Ammon's horn (tissue), 1 donor: ENCODE measurements at regions not wholly inside any gene's neighbourhood (a gene's known extent, or its start where the extent isn't known, plus 50 kb on each side); places are given as distances from the start of the nearest gene placed in this dataset.

Experiments used
- DNase-seq: peaks from one replicate; pipeline ENCODE4 v3.0.0-alpha.2; 2016; ENCODE audit warnings: low spot score

- no peak for DNase-seq
Observed at GRCh38 chr10:113219446-113219845, 269.4 kb downstream of the TCF7L2 start.

DNA sequence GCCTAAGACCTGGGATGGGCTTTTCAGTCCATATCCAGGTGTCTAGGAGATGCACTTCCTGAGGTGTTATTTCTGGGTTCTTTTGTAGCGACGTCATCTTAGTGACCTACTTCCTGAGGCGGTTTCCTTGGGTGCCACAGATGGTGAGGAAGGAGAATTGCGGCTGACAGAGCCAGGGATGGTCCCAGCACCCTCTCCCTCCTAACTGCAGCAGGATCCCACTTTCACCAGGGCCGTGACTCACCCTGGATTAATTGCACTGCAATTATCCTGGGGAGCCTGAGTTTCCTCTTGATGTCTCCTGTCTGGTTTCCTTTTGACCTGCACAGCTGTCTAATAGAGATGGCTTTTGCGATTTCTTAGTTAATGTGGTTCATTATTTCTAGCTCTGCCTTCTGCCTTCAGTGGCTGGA, 271.7 kb downstream of the TCF7L2 start:
- DNase-seq = no peak

- no peak for DNase-seq
Observed at GRCh38 chr10:113222207-113222606, 272.2 kb downstream of the TCF7L2 start.

GRCh38 chr10:113225364-113225763, 275.3 kb downstream of the TCF7L2 start:
- DNase-seq = no peak

- DNase-seq = no peak
Observed at GRCh38 chr10:113225903-113226302, 275.9 kb downstream of the TCF7L2 start.

- DNase-seq = no peak
Observed at GRCh38 chr10:113226399-113226798, 276.4 kb downstream of the TCF7L2 start.

- DNase-seq = no peak
Observed at GRCh38 chr10:113226831-113227445, 276.9 kb downstream of the TCF7L2 start.

- no peak for DNase-seq
Observed at GRCh38 chr10:113228530-113228929, 278.5 kb downstream of the TCF7L2 start.

- no peak for DNase-seq
Observed at GRCh38 chr10:113230011-113230610, 280.1 kb downstream of the TCF7L2 start.

GRCh38 chr10:113232928-113233511, 283.0 kb downstream of the TCF7L2 start:
- no peak for DNase-seq

- DNase-seq = no peak
Observed at GRCh38 chr10:113234481-113234880, 284.4 kb downstream of the TCF7L2 start.

- DNase-seq = no peak
Observed at GRCh38 chr10:113235508-113235907, 285.5 kb downstream of the TCF7L2 start.

DNA sequence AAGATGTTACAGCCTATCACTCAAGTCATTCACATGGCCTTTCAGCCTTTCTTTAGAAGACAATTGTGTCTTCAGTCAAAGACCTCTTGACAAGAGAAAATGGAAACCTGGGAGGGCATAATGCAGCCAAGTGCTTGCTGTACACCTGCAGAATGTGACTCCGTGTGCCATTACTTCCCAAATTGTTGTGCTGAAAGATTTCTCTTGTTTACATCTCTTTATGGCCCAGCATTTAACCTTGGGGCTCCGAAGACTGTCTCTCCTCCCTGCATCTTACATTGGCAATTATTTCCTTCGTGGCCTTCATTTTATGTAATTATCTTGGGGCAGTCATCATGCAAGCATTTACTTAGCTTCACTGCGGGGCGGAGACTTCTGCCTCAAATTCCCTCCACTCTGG, 287.0 kb downstream of the TCF7L2 start:
- DNase-seq = no peak

DNA sequence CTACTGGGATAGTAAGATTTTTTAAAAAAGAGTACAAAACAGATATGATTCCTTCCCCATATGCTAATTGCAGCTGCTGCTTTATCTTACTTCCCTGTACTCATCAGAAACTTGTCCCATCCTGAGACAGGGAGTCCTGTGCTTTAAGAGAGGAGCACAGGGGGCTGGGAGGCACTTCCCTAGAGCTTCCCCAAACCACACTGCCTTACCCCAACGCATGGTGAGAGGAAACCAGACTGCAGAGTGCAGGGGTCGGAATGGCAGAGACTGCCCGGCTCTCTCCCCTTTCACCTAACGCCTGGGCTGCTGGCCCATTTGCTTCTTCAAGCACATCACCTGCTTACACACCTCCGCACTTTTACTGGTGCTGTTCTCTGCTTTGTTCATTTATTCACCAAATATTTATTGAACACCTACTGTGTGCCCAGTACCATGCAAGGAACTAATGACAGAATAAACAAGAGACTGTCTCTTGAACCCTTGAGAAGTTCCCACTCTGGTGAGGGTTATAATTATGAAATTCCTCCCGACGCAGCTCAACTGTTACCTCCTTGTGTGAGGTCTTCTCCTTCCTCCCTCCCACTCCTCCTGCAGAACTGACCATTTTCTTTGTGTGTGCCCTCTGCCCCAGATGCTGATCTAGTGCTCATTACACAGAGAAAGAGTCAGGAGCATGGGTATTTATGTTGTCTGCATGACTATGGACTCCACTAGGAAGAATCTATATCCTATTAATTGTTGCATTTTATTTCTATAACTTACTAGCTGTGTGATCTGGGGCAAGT, 289.7 kb downstream of the TCF7L2 start:
- no peak for DNase-seq

DNA sequence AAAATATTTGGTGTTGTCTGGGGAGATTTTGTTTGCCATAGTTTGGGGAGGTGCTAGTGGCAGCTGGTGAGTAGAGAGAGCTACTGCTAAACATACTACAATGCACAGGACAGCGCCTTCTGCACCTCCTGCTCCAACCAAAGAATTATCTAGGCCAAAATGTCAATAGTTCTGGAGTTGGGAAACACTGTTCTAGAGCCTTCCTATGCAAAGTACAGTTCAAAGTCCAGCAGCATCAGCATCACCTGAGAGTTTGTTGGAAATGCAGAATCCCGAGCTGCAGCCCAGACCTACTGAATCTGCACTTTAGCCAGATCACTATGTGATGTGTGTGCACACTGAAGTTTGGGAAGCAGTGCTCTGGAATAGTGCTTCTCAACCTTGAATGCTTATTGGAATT, 290.7 kb downstream of the TCF7L2 start:
- no peak for DNase-seq

GRCh38 chr10:113241599-113242360, 291.7 kb downstream of the TCF7L2 start:
- DNase-seq = no peak

- DNase-seq = no peak
Observed at GRCh38 chr10:113243311-113243710, 293.3 kb downstream of the TCF7L2 start.

DNA sequence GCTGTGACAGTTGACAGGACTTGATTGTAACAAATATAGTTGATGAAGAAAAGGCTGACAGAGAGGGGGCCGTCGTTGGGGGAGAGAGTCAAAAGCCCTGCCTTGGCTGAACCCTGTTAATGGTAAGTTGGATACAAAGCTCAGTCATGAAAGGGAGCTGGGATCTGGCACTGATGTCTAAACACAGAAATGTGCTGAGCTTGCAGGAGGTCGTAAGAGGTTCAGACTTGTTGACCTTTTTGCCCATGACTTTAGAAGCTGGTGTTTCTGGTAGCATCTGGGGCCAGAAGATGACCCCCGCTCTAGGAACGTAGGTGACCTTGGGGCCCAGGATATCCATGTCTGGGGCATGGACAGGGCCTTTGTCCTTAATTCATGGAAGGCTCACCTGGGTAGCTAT, 294.7 kb downstream of the TCF7L2 start:
- DNase-seq = no peak

DNA sequence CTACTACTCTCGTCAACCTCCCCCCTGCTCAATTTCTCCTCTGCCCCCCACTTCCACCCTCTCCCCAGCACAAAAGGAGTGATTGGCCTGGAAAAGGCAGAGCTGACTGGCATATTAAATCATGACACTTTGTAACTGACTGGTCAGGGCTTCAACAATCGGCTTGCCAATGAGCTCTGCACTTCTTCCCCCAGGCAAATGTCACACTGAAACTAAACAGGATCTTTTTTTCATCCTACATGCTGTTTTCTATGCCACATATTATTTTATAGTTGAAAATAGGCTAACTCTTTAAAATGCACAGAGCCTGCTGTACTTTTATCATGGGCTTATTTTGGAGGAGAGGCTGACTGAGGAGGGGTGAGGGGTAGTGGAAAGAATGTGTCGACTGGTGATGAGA, 295.2 kb downstream of the TCF7L2 start:
- no peak for DNase-seq

DNA sequence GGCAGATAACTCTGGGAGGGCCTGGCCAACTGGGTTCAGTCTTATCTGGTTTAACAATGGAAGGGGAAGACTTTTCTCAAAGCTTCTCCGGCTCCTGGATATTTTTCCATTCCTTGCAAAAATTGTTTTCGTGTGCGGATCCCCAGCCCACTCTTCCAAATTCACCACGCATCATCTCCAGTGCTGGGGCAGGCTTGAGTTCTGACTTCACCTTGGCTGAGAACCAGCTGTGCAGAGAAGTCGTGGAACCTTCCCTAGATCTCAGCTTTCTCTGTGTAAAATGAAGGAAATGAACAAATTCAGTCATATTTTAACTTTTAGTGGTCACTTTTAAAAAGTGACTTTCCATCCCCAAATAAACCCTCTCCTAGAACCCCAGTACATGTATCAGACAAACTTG, 297.0 kb downstream of the TCF7L2 start:
- no peak for DNase-seq

GRCh38 chr10:113252650-113253618, 299.9 kb upstream of the HABP2 start:
- no peak for DNase-seq
